ENCODE measurements at regions not wholly inside any gene's neighbourhood (a gene's known extent, or its start where the extent isn't known, plus 50 kb on each side); places are given as distances from the start of the nearest gene placed in this dataset.

GRCh38 chr9:13022756-13023155 lies 247.9 kb downstream of the LURAP1L start:
- no peak for TF ChIP-seq CTCF (IDR thresholded peaks at IDR 0.05; ENCODE audit: insufficient read depth, low read depth, low read length)
- DNase-seq (ENCODE audit: low read depth), result no peak
- H3K4me3 ChIP-seq (ENCODE audit: low read depth, low read length), result no peak overlapping the region

GRCh38 chr9:13023498-13023897 lies 248.7 kb downstream of the LURAP1L start:
- DNase-seq (ENCODE audit: low read depth), result no peak
- no peak overlapping the region for H3K4me3 ChIP-seq (ENCODE audit: low read depth, low read length)
- TF ChIP-seq CTCF (IDR thresholded peaks at IDR 0.05; ENCODE audit: insufficient read depth, low read depth, low read length), result no peak

GRCh38 chr9:13026956-13027355 lies 252.1 kb downstream of the LURAP1L start:
- TF ChIP-seq CTCF (IDR thresholded peaks at IDR 0.05; ENCODE audit: insufficient read depth, low read depth, low read length), result no peak
- DNase-seq (ENCODE audit: low read depth), result no peak
- no peak overlapping the region for H3K4me3 ChIP-seq (ENCODE audit: low read depth, low read length)

- no peak overlapping the region for H3K4me3 ChIP-seq (ENCODE audit: low read depth, low read length)
- no peak for TF ChIP-seq CTCF (IDR thresholded peaks at IDR 0.05; ENCODE audit: insufficient read depth, low read depth, low read length)
- no peak for DNase-seq (ENCODE audit: low read depth)
Measured at GRCh38 chr9:13027879-13028278, 251.6 kb downstream of the MPDZ start.

DNA sequence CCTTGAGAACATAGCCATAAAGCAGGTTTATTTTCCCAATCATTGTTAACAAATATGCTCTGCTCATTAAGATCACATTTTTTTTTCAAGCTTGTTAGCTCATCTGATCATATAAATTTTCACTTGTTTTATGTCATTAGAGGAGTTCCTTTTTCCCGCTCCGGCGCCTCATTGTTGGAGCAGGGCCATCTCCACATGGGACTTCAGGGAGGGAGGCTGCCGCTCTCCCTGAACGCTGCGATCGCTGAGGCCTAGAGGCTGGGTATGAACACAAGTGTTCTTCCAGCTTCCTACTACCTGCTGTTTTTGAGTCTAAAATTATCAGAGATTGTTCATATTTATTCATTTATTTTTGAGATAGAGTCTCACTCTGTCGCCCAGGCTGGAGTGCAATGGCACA lies 246.9 kb downstream of the MPDZ start:
- no peak for DNase-seq (ENCODE audit: low read depth)
- TF ChIP-seq CTCF (IDR thresholded peaks at IDR 0.05; ENCODE audit: insufficient read depth, low read depth, low read length), result no peak
- H3K4me3 ChIP-seq (ENCODE audit: low read depth, low read length), result no peak overlapping the region

- peak; percentile 83 for TF ChIP-seq CTCF (IDR thresholded peaks at IDR 0.05; ENCODE audit: insufficient read depth, low read depth, low read length)
- H3K4me3 ChIP-seq (ENCODE audit: low read depth, low read length), result peak overlapping the region; percentile 40
- peak; percentile 60 for DNase-seq (ENCODE audit: low read depth)
Measured at GRCh38 chr9:13033959-13034693, 245.4 kb downstream of the MPDZ start.

DNA sequence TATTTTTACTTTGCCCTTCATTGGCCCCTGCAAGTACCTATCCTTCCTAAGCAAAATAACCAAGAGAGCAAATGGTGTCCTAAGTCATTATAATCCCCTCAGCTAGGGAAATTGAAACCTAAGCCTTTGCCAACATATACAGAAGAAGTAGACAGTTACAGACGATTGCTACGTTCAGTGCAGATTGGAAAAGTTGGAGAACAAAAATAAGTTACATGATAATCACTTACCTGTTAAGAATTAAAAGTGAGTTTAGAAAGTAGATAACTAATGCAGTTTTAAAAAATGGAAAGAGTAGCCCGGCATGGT lies 244.8 kb downstream of the MPDZ start:
- TF ChIP-seq CTCF (IDR thresholded peaks at IDR 0.05; ENCODE audit: insufficient read depth, low read depth, low read length), result no peak
- H3K4me3 ChIP-seq (ENCODE audit: low read depth, low read length), result no peak overlapping the region
- no peak for DNase-seq (ENCODE audit: low read depth)

Data from fibroblast of villous mesenchyme (primary cell).